Vagina (tissue), 2 donors: ENCODE measurements at regions not wholly inside any gene's neighbourhood (a gene's known extent, or its start where the extent isn't known, plus 50 kb on each side); places are given as distances from the start of the nearest gene placed in this dataset.

ENCODE experiments used
- CTCF ChIP-seq, 3 experiments: fragments of 450-650 bp in 2 of 3; fragments of 200-600 bp in 1 of 3; sonication (generic) in 1 of 3; IDR thresholded peaks; one replicate each; pipeline ENCODE4 v1.5.1; 2017 to 2019; ENCODE audit warnings: antibody characterized with exemption in 3 of 3, mild to moderate bottlenecking in 2 of 3, moderate library complexity in 2 of 3
- POLR2A ChIP-seq, 2 donors: fragments of 450-650 bp; IDR thresholded peaks; one replicate each; pipeline ENCODE4 v1.6.1; 2017; ENCODE audit warnings: antibody characterized with exemption in 2 of 2, mild to moderate bottlenecking in 2 of 2, moderate library complexity in 2 of 2
- POLR2AphosphoS5 ChIP-seq, 2 donors: sonication (generic); formaldehyde crosslinking; IDR thresholded peaks; one replicate each; pipeline ENCODE4 v1.9.0; 2017; ENCODE audit warnings: antibody characterized with exemption in 2 of 2, mild to moderate bottlenecking in 2 of 2, low read depth in 1 of 2; ENCODE audit not compliant: insufficient read depth in 1 of 2

- TF ChIP-seq CTCF (IDR thresholded peaks at IDR 0.05) (no peak), POLR2A (IDR thresholded peaks at IDR 0.05) (no peak), POLR2AphosphoS5 (IDR thresholded peaks at IDR 0.05; ENCODE audit: insufficient read depth in 1 of 2, low read depth in 1 of 2) (no peak)
Measured at GRCh38 chr6:140956571-140957369, 1176.0 kb upstream of the GJE1 start.
